Left lung (tissue), 4 donors: ENCODE measurements at regions not wholly inside any gene's neighbourhood (a gene's known extent, or its start where the extent isn't known, plus 50 kb on each side); places are given as distances from the start of the nearest gene placed in this dataset.

ENCODE experiments used
- ATAC-seq: fragments of 200-7000 bp; cut with Tn5 transposase; one replicate; pipeline ENCODE4 v1.9.1; 2020; ENCODE audit warnings: moderate library complexity
- DNase-seq, 4 donors: peaks; one replicate each; pipeline ENCODE4 v3.0.0-alpha.2; 2013 to 2020
- H3K27ac ChIP-seq, 2 donors: fragments of 200-600 bp; sonication (generic) in 1 of 2; one replicate each; pipeline versions ENCODE4 v1.5.0 to v1.8.0; 2020 to 2021
- H3K27me3 ChIP-seq, 2 donors: fragments of 200-600 bp; sonication (generic) in 1 of 2; one replicate each; pipeline versions ENCODE4 v1.5.0 to v1.8.0; 2020 to 2021
- H3K36me3 ChIP-seq, 2 donors: fragments of 200-600 bp; sonication (generic) in 1 of 2; one replicate each; pipeline versions ENCODE4 v1.5.0 to v1.8.0; 2020 to 2021
- H3K4me1 ChIP-seq, 2 donors: fragments of 200-600 bp; one replicate each; pipeline ENCODE4 v1.8.0; 2021
- H3K4me3 ChIP-seq, 2 donors: fragments of 200-600 bp; sonication (generic) in 1 of 2; one replicate each; pipeline versions ENCODE4 v1.5.0 to v1.8.0; 2020 to 2021; ENCODE audit warnings: mild to moderate bottlenecking in 1 of 2
- H3K9me3 ChIP-seq, 2 donors: fragments of 200-600 bp; sonication (generic) in 1 of 2; one replicate each; pipeline versions ENCODE4 v1.5.0 to v1.8.0; 2020 to 2021
- CTCF ChIP-seq, 2 donors: fragments of 200-600 bp; sonication (generic) in 1 of 2; IDR thresholded peaks; one replicate each; pipeline versions ENCODE4 v1.5.0 to v1.8.0; 2021; ENCODE audit warnings: antibody characterized with exemption in 2 of 2
- intact Hi-C, 2 donors: fragments of 100-400 bp; cut with DNase I; formaldehyde crosslinking; loops; one replicate each; pipeline versions ENCODE4 v1.11.2 to v1.14.2; 2022
- donor health status: DM: no; HTN: yes; CAD: no.
- donor health status: DM: no; HTN: no; CAD: no.

- DNase-seq = no peak
- Histone ChIP-seq H3K27ac (no peak overlapping the region), H3K9me3 (no peaks in the 10 kb centered on the region), H3K4me3 (no peak overlapping the region), H3K27me3 (no peaks in the 10 kb centered on the region), H3K4me1 (no peaks in the 10 kb centered on the region), H3K36me3 (no peaks in the 10 kb centered on the region)
- no peak for TF ChIP-seq CTCF (IDR thresholded peaks at IDR 0.05)
- no peak for ATAC-seq
- intact Hi-C loops = no loop called here
Measured at GRCh38 chr7:115883629-115884028, 146.9 kb downstream of the TFEC start.

- intact Hi-C loops = no loop called here
- ATAC-seq = no peak
- no peaks in the 10 kb centered on the region for H3K36me3 ChIP-seq
- H3K27ac ChIP-seq = no peak overlapping the region
- H3K9me3 ChIP-seq = no peaks in the 10 kb centered on the region
- DNase-seq = no peak
- H3K27me3 ChIP-seq = no peaks in the 10 kb centered on the region
- H3K4me3 ChIP-seq = no peak overlapping the region
- H3K4me1 ChIP-seq = no peaks in the 10 kb centered on the region
- TF ChIP-seq CTCF (IDR thresholded peaks at IDR 0.05) = no peak
Measured at GRCh38 chr7:115881476-115881875, 149.1 kb downstream of the TFEC start.

GRCh38 chr7:115879171-115879570 lies 151.4 kb downstream of the TFEC start:
- no peak for ATAC-seq
- DNase-seq = no peak
- no peak overlapping the region for H3K4me3 ChIP-seq
- H3K27me3 ChIP-seq = no peaks in the 10 kb centered on the region
- no peak overlapping the region for H3K27ac ChIP-seq
- H3K4me1 ChIP-seq = no peaks in the 10 kb centered on the region
- no peaks in the 10 kb centered on the region for H3K36me3 ChIP-seq
- TF ChIP-seq CTCF (IDR thresholded peaks at IDR 0.05) = no peak
- H3K9me3 ChIP-seq = no peaks in the 10 kb centered on the region
- intact Hi-C loops = no loop called here

- DNase-seq = no peak
- intact Hi-C loops = no loop called here
Measured at GRCh38 chr7:115869801-115870200, 160.8 kb downstream of the TFEC start.

GRCh38 chr7:115869190-115869589 lies 161.4 kb downstream of the TFEC start:
- TF ChIP-seq CTCF (IDR thresholded peaks at IDR 0.05) = no peak
- DNase-seq = no peak
- H3K36me3 ChIP-seq = no peaks in the 10 kb centered on the region
- H3K27ac ChIP-seq = no peak overlapping the region
- ATAC-seq = no peak
- H3K27me3 ChIP-seq = no peaks in the 10 kb centered on the region
- no peak overlapping the region for H3K4me3 ChIP-seq
- H3K4me1 ChIP-seq = no peaks in the 10 kb centered on the region
- no peaks in the 10 kb centered on the region for H3K9me3 ChIP-seq
- intact Hi-C loops = no loop called here

More at GRCh38 chr7:115869801-115870200, 160.8 kb downstream of the TFEC start:
- Histone ChIP-seq H3K27ac (no peak overlapping the region), H3K36me3 (no peaks in the 10 kb centered on the region), H3K4me3 (no peak overlapping the region), H3K9me3 (no peaks in the 10 kb centered on the region), H3K4me1 (no peaks in the 10 kb centered on the region), H3K27me3 (no peaks in the 10 kb centered on the region)
- no peak for TF ChIP-seq CTCF (IDR thresholded peaks at IDR 0.05)
- no peak for ATAC-seq
